MCF 10A (cell line): ENCODE measurements at regions not wholly inside any gene's neighbourhood (a gene's known extent, or its start where the extent isn't known, plus 50 kb on each side); places are given as distances from the start of the nearest gene placed in this dataset.

Experiments
- BruUV-seq: library from RNA; stranded (reverse); fragments of 400-500 nt; replicated peaks from 2 replicates; lab custom pipeline; 2021; lab: Mats Ljungman, UMichigan
- CTCF ChIA-PET: fragments of 300-600 bp; sonication (Branson Sonifier 250); formaldehyde crosslinking; extraction: SDS; loops from one replicate; lab custom pipeline; 2021; ENCODE audit warnings: antibody characterized with exemption, inconsistent platforms; lab: Yijun Ruan, JAX
- POLR2A ChIA-PET: fragments of 300-600, 350-650 bp; sonication (Branson Sonifier 250); formaldehyde crosslinking; extraction: SDS; loops from one replicate; lab custom pipeline; 2020; ENCODE audit warnings: antibody characterized with exemption, inconsistent platforms; lab: Yijun Ruan, JAX
- DNase-seq: peaks from one replicate; pipeline ENCODE4 v3.0.0-alpha.2; 2018; ENCODE audit not compliant: unreplicated experiment
- H3K27ac Mint-ChIP-seq: one replicate; pipeline ENCODE4 v1.8.0; 2022; ENCODE audit warnings: mild to moderate bottlenecking, low read depth, mixed read lengths; ENCODE audit not compliant: unreplicated experiment
- H3K27me3 Mint-ChIP-seq: one replicate; pipeline ENCODE4 v1.8.0; 2022; ENCODE audit warnings: mixed read lengths; ENCODE audit not compliant: insufficient read depth, unreplicated experiment
- H3K36me3 Mint-ChIP-seq: one replicate; pipeline ENCODE4 v1.8.0; 2022; ENCODE audit warnings: mild to moderate bottlenecking, moderate library complexity, mixed read lengths; ENCODE audit not compliant: insufficient read depth, unreplicated experiment
- H3K4me1 Mint-ChIP-seq: one replicate; pipeline ENCODE4 v1.8.0; 2022; ENCODE audit warnings: mixed read lengths; ENCODE audit not compliant: insufficient read depth, unreplicated experiment
- H3K4me3 Mint-ChIP-seq: one replicate; pipeline ENCODE4 v1.8.0; 2022; ENCODE audit warnings: mild to moderate bottlenecking, moderate library complexity, mixed read lengths; ENCODE audit not compliant: unreplicated experiment
- H3K9me3 Mint-ChIP-seq: one replicate; pipeline ENCODE4 v1.8.0; 2022; ENCODE audit warnings: mixed read lengths; ENCODE audit not compliant: unreplicated experiment
- CTCF ChIP-seq: fragments of 200-600 bp; IDR thresholded peaks from one replicate; pipeline ENCODE4 v1.8.0; 2022; ENCODE audit warnings: antibody characterized with exemption, mild to moderate bottlenecking; ENCODE audit not compliant: unreplicated experiment
- intact Hi-C: fragments of 100-400 bp; cut with micrococcal nuclease; formaldehyde crosslinking; loops from 2 replicates; pipeline ENCODE4 v1.14.1; 2022

- H3K4me1 Mint-ChIP-seq: no peaks in the 10 kb centered on the region
- peaks cover 7% of the 10 kb centered on the region for H3K9me3 Mint-ChIP-seq
- intact Hi-C loops: no loop called here
- TF ChIP-seq CTCF: no peak
- POLR2A ChIA-PET: interaction anchor here (0.8 kb wide), 1 partner anchor 12 kb away, joined by 3 read pairs; no protein-coding TSS in a partner anchor
- BruUV-seq: no TSS peak
- CTCF ChIA-PET: interaction anchor here (0.6 to 1.3 kb wide), 3 partner anchors 132 to 643 kb away, joined by 3 to 4 read pairs (median 4); no protein-coding TSS in a partner anchor
- H3K36me3 Mint-ChIP-seq: no peaks in the 10 kb centered on the region
- peaks cover 7% of the 10 kb centered on the region for H3K27me3 Mint-ChIP-seq
- H3K4me3 Mint-ChIP-seq: no peak overlapping the region
- H3K27ac Mint-ChIP-seq: no peak overlapping the region
- DNase-seq: no peak
Measured at GRCh38 chr12:114131824-114132223, 165.7 kb upstream of the RBM19 start.

- ChIA-PET POLR2A (no interaction called here), CTCF (interaction anchor here (0.7 to 1.1 kb wide), 2 partner anchors 17 to 18 kb away, joined by 3 read pairs; no protein-coding TSS in a partner anchor)
- peak; percentile 19 for DNase-seq
- Mint-ChIP-seq H3K27ac (no peak overlapping the region), H3K36me3 (no peaks in the 10 kb centered on the region), H3K4me1 (no peaks in the 10 kb centered on the region), H3K27me3 (peaks cover 6% of the 10 kb centered on the region), H3K4me3 (no peak overlapping the region), H3K9me3 (no peaks in the 10 kb centered on the region)
- TF ChIP-seq CTCF: no peak
- intact Hi-C loops: no loop called here
- BruUV-seq: no TSS peak
Measured at GRCh38 chr12:114123108-114123507, 157.0 kb upstream of the RBM19 start.

- POLR2A ChIA-PET: no interaction called here
- CTCF ChIA-PET: interaction anchor here (1.0 kb wide), 1 partner anchor 11 kb away, joined by 4 read pairs; no protein-coding TSS in a partner anchor
- H3K4me3 Mint-ChIP-seq: no peak overlapping the region
- BruUV-seq: no TSS peak
- no peak for DNase-seq
- no peak overlapping the region for H3K27ac Mint-ChIP-seq
- H3K4me1 Mint-ChIP-seq: no peaks in the 10 kb centered on the region
- H3K36me3 Mint-ChIP-seq: no peaks in the 10 kb centered on the region
- intact Hi-C loops: no loop called here
- TF ChIP-seq CTCF: no peak
- H3K9me3 Mint-ChIP-seq: no peaks in the 10 kb centered on the region
- H3K27me3 Mint-ChIP-seq: peaks cover 17% of the 10 kb centered on the region
Measured at GRCh38 chr12:114122016-114122415, 155.9 kb upstream of the RBM19 start.

GRCh38 chr12:114119316-114119715 is 153.2 kb upstream of the RBM19 start:
- no peak for TF ChIP-seq CTCF
- CTCF ChIA-PET: interaction anchor here (0.6 kb wide), 1 partner anchor 235 kb away, joined by 3 read pairs; no protein-coding TSS in a partner anchor
- Mint-ChIP-seq H3K9me3 (no peaks in the 10 kb centered on the region), H3K36me3 (no peaks in the 10 kb centered on the region), H3K4me3 (no peak overlapping the region), H3K27me3 (peaks cover 17% of the 10 kb centered on the region), H3K4me1 (no peaks in the 10 kb centered on the region), H3K27ac (no peak overlapping the region)
- POLR2A ChIA-PET: no interaction called here
- no TSS peak for BruUV-seq
- DNase-seq: no peak
- intact Hi-C loops: no loop called here
